Kidney capillary endothelial cell (primary cell): ENCODE measurements at regions not wholly inside any gene's neighbourhood (a gene's known extent, or its start where the extent isn't known, plus 50 kb on each side); places are given as distances from the start of the nearest gene placed in this dataset.
"Not testable (repeated sequence)": the region's sequence is repeated elsewhere in the genome, so short reads cannot be mapped to it uniquely, and the experiment has no call there.

ENCODE experiments used
- DNase-seq: peaks from one replicate; pipeline ENCODE4 v3.0.0-alpha.2; 2018; ENCODE audit warnings: low spot score

- DNase-seq, result no peak
These were observed 1184.6 kb upstream of the EPHA6 start for GRCh38 chr3:95629802-95630201.

DNA sequence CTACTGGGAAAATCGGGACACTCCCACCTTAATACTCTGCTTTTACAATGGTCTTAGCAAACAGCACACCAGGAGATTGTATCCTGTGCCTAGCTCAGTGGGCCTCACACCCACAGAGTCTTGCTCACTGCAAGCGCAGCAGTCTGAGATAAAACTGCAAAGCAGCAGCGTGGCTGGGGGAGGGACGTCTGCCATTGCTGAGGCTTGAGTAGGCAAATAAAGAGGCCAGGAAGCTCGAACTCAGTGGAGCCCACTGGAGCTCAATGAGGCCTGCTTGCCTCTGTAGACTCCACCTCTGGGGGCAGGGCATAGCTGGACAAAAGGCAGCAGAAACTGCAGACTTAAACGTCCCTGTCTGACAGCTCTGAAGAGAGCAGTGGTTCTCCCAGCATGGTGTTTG lies 1169.1 kb upstream of the EPHA6 start:
- no peak for DNase-seq

DNA sequence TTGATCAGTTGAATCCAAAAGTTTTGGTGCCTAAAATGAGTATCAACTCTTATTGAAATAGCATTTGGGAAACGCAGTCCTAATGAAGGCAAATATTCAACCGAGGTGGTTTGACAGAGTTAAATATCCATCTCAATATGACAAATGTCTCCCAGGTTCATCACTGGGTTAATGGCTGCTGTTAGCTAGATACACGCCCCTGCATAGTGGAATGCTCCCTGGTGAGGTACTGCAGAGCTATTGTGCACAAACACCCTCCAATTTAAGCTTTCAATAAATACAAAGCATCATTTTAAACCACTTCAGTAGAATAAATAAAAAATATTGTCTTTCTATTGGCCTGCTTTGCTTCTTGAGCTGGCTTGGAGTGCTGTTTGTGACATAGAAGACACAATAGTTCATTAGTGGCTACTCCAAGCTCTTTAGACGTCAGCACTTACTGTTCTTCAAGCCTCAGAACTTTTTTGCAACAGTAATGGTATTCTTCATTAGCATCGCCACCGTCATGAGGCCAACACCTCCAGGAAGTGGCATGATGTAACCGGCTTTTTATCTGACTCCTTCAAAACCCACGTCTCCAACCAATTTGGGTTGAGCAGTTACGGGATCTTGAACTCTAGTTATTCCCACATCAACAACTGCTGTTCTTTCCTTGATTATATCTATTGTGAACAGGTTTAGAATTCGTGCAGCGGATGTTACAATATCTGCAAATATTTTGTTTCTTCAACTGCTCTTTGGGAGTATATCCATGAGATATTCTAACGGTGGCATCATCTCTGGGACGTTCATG lies 1159.6 kb upstream of the EPHA6 start:
- DNase-seq, result no peak

GRCh38 chr3:95655363-95655986 lies 1158.9 kb upstream of the EPHA6 start:
- no peak for DNase-seq

DNA sequence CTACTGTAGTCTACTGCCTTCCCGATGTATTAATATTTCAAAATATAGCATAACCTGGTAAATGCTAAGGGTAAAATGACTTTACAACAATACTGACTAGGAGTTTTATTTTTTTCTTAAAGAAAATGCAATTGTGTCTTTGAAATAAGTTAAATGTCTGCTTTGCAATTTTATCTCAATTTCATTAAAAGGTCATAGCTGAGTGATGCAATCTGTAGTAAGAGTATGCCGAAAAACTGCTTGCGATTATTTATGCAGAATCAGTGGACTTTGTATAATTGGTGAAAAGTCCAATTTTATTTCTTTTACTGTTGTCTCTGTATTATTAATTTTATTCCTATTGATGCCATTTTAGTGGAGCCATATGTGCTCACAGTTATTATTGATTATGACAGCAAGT lies 1143.6 kb upstream of the EPHA6 start:
- no peak for DNase-seq

GRCh38 chr3:95673215-95673614 lies 1141.2 kb upstream of the EPHA6 start:
- no peak for DNase-seq

GRCh38 chr3:95705786-95706418 lies 1108.5 kb upstream of the EPHA6 start:
- DNase-seq, result no peak

- DNase-seq, result no peak
These were observed 1107.1 kb upstream of the EPHA6 start for GRCh38 chr3:95707268-95707667.

DNA sequence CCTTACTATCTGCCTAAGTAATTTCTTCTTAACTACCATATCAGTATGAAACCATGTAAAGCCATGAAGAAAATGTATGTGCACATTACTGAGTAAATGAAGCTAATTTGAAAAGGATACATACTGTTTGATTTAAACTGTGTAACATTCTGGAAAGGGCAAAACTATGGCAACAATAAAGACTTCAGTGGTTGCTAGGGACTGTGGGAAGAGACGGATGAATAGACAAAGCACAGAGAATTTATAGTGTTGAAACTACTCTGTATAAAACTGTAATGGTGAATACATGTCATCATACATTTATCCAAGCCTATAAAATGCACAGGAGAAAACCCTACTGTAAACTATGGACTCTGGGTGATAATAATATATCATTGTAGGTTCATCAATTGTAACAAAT lies 1103.7 kb upstream of the EPHA6 start:
- no peak for DNase-seq

GRCh38 chr3:95711789-95712188 lies 1102.6 kb upstream of the EPHA6 start:
- no peak for DNase-seq

- DNase-seq, result no peak
These were observed 1099.3 kb upstream of the EPHA6 start for GRCh38 chr3:95715128-95715527.

GRCh38 chr3:95717048-95717447 lies 1097.3 kb upstream of the EPHA6 start:
- DNase-seq, result peak; percentile 46

- no peak for DNase-seq
These were observed 1096.2 kb upstream of the EPHA6 start for GRCh38 chr3:95718168-95718567.

GRCh38 chr3:95719481-95719880 lies 1094.9 kb upstream of the EPHA6 start:
- no peak for DNase-seq

GRCh38 chr3:95721938-95722337 lies 1092.5 kb upstream of the EPHA6 start:
- no peak for DNase-seq

- no peak for DNase-seq
These were observed 1088.6 kb upstream of the EPHA6 start for GRCh38 chr3:95725770-95726169.

DNA sequence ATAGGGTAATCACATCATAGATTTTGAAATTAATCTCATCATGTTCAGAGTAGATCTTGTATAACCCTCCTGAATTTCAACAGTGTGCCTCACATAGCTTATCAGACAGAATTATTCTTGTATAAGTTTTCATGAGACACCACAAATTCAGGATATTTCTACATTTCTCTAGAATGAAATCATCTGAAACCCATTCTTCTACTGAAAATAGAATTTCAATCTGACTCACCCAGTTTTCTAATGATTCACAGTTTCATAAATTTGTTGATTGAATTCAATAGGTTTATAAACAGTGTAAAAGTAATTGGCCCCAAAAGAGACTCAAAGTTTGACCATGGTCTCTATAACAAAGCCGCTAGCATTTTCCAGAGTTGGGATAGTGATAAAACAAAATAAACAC lies 1082.6 kb upstream of the EPHA6 start:
- no peak for DNase-seq

DNA sequence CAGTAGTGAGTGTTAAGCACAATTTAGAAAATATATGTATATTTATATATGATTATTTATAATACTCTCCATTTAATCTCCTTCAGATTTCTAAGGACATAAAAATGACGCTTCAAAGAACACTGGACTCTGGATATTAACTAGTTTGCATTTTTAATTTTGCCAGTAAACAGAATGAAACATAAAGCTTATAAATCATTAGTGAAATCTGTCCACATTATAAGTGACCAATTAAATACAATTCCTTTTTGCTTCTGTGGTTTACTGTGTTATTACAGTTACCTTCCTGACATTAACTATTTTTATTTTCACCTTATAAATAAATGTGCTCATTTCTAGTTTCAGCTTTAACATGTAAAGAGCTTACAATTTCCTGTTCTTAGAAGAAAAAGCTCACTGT lies 1081.1 kb upstream of the EPHA6 start:
- no peak for DNase-seq

GRCh38 chr3:95738045-95738444 lies 1076.3 kb upstream of the EPHA6 start:
- DNase-seq, result no peak

- not testable (repeated sequence) for DNase-seq
These were observed 1069.5 kb upstream of the EPHA6 start for GRCh38 chr3:95744896-95745295.

- DNase-seq, result no peak
These were observed 1064.3 kb upstream of the EPHA6 start for GRCh38 chr3:95750097-95750496.

DNA sequence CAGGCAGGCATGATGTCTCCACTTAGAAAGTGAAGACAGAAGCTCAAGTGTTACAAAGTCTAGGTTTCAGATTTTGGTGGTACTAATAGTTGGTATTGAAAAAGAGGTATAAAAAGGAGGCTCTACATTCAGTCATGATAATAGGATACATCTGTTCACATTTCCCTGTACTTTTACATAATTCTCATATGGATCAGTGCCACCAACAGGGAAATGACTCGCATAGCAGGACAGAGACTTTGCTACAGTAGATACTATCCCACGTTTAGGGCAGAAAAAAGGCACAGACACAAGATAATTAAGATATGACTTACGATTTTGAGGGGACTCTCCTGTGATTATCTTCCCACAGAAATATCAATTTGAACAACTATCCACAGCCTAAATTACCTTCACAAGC lies 1062.9 kb upstream of the EPHA6 start:
- no peak for DNase-seq

DNA sequence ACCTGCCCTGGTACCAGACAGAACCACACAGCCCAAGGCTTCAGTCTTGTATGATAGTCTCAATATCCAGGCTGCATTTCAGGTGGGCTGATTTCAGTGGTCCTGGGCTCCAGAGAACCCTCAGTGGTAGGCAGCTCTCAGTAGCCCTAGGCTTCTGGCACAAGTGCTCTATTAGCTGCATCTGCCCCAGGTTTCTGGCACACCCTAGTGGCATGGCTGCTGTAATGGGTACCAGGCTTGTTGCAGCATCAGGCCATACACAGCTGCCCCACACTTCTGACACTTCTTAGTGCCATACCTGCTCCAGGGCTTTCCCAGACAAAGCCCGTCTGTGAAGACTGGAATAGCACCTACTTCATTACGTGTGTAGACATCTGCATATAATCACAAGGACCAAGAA lies 1062.2 kb upstream of the EPHA6 start:
- DNase-seq, result no peak
